ENCODE measurements at regions not wholly inside any gene's neighbourhood (a gene's known extent, or its start where the extent isn't known, plus 50 kb on each side); places are given as distances from the start of the nearest gene placed in this dataset.

- H3K9me3 ChIP-seq: no peaks in the 10 kb centered on the region
- no peaks in the 10 kb centered on the region for H3K36me3 ChIP-seq
- DNase-seq: no peak
- TF ChIP-seq POLR2A (IDR thresholded peaks at IDR 0.05): no peak
- TF ChIP-seq CTCF (IDR thresholded peaks at IDR 0.05): no peak
- no peak for TF ChIP-seq EP300 (IDR thresholded peaks at IDR 0.05)
- TF ChIP-seq POLR2AphosphoS5 (IDR thresholded peaks at IDR 0.05): no peak
- no peaks in the 10 kb centered on the region for H3K4me1 ChIP-seq
- no peaks in the 10 kb centered on the region for H3K27me3 ChIP-seq
- no peak overlapping the region for H3K27ac ChIP-seq
- intact Hi-C loops (cut with DNase I; ENCODE audit: low total_unique reads): no loop called here
- 84 to 91% (median 84%) methylated on average over 5 of the region's 5 CpGs for WGBS, 5 donors
- H3K4me3 ChIP-seq: no peak overlapping the region
Measured at GRCh38 chr1:214880956-214881355, 201.6 kb upstream of the KCNK2 start.

- Histone ChIP-seq H3K4me3 (no peak overlapping the region), H3K36me3 (no peaks in the 10 kb centered on the region), H3K4me1 (no peaks in the 10 kb centered on the region), H3K27me3 (no peaks in the 10 kb centered on the region), H3K27ac (no peak overlapping the region), H3K9me3 (no peaks in the 10 kb centered on the region)
- intact Hi-C loops (cut with DNase I; ENCODE audit: low total_unique reads): no loop called here
- TF ChIP-seq POLR2A (IDR thresholded peaks at IDR 0.05): no peak
- TF ChIP-seq CTCF (IDR thresholded peaks at IDR 0.05): no peak
- no peak for TF ChIP-seq POLR2AphosphoS5 (IDR thresholded peaks at IDR 0.05)
- TF ChIP-seq EP300 (IDR thresholded peaks at IDR 0.05): no peak
- DNase-seq: no peak
- WGBS, 5 donors: 87 to 92% (median 89%) methylated on average over 3 of the region's 3 CpGs
Measured at GRCh38 chr1:214882616-214883015, 199.9 kb upstream of the KCNK2 start.

GRCh38 chr1:214895011-214895600 lies 187.4 kb upstream of the KCNK2 start:
- whole genome bisulfite sequencing, 5 donors: 71 to 83% (median 80%) methylated on average over 5 of the region's 5 CpGs
- Histone ChIP-seq H3K4me3 (no peak overlapping the region), H3K9me3 (peaks cover 0 to 5% (median 0%) of the 10 kb centered on the region in 4 donors), H3K27me3 (no peaks in the 10 kb centered on the region), H3K4me1 (no peaks in the 10 kb centered on the region), H3K36me3 (no peaks in the 10 kb centered on the region), H3K27ac (no peak overlapping the region)
- DNase-seq: no peak
- intact Hi-C loops (cut with DNase I; ENCODE audit: low total_unique reads): no loop called here
- TF ChIP-seq POLR2A (IDR thresholded peaks at IDR 0.05): no peak

- Histone ChIP-seq H3K9me3 (peaks cover 0 to 5% (median 0%) of the 10 kb centered on the region in 4 donors), H3K36me3 (no peaks in the 10 kb centered on the region), H3K27ac (no peak overlapping the region), H3K4me3 (no peak overlapping the region), H3K27me3 (no peaks in the 10 kb centered on the region), H3K4me1 (no peaks in the 10 kb centered on the region)
- intact Hi-C loops (cut with DNase I; ENCODE audit: low total_unique reads): no loop called here
- no peak for DNase-seq
- 82 to 91% (median 88%) methylated on average over 2 of the region's 2 CpGs for WGBS, 5 donors
- TF ChIP-seq POLR2AphosphoS5 (IDR thresholded peaks at IDR 0.05) (no peak), EP300 (IDR thresholded peaks at IDR 0.05) (no peak), CTCF (IDR thresholded peaks at IDR 0.05) (no peak), POLR2A (IDR thresholded peaks at IDR 0.05) (no peak)
Measured at GRCh38 chr1:214896921-214897320, 185.6 kb upstream of the KCNK2 start.

- no peak overlapping the region for H3K27ac ChIP-seq
- intact Hi-C loops (cut with DNase I; ENCODE audit: low total_unique reads): no loop called here
- 82 to 94% (median 87%) methylated on average over 4 of the region's 4 CpGs for WGBS, 5 donors
- no peaks in the 10 kb centered on the region for H3K36me3 ChIP-seq
- no peak overlapping the region for H3K4me3 ChIP-seq
- TF ChIP-seq CTCF (IDR thresholded peaks at IDR 0.05): no peak
- no peak for TF ChIP-seq EP300 (IDR thresholded peaks at IDR 0.05)
- TF ChIP-seq POLR2A (IDR thresholded peaks at IDR 0.05): no peak
- peaks cover 0 to 2% (median 0%) of the 10 kb centered on the region in 4 donors for H3K9me3 ChIP-seq
- no peaks in the 10 kb centered on the region for H3K27me3 ChIP-seq
- DNase-seq: no peak
- H3K4me1 ChIP-seq: no peaks in the 10 kb centered on the region
Measured at GRCh38 chr1:214897581-214897980, 185.0 kb upstream of the KCNK2 start.
